K562 (cell line): ENCODE measurements at regions not wholly inside any gene's neighbourhood (a gene's known extent, or its start where the extent isn't known, plus 50 kb on each side); places are given as distances from the start of the nearest gene placed in this dataset.

Experiments
- KLF16 ChIP-seq: IDR thresholded peaks from 2 replicates; pipeline ENCODE4 v1.6.1; 2016; ENCODE audit warnings: antibody characterized with exemption
- MAFG ChIP-seq: fragments of 450-650 bp; conservative IDR thresholded peaks from 2 replicates; pipeline ENCODE4 v1.6.1; 2016; ENCODE audit warnings: missing genetic modification characterization, missing compliant biosample characterization
- MXI1 ChIP-seq: IDR thresholded peaks from 2 replicates; pipeline ENCODE4 v1.6.1; 2011; ENCODE audit warnings: low read depth, mild to moderate bottlenecking, improper control_type of control experiment, low read length
- RAD51 ChIP-seq: fragments of 450-650 bp; IDR thresholded peaks from 2 replicates; pipeline ENCODE4 v1.7.1; 2016; ENCODE audit warnings: low read depth, mild to moderate bottlenecking, borderline replicate concordance
- SIN3A ChIP-seq, 2 experiments: fragments of 150-350 bp in 1 of 2; IDR thresholded peaks; 2 replicates each; pipeline ENCODE4 v1.6.1; 2011 to 2016; ENCODE audit warnings: borderline replicate concordance in 2 of 2, low read depth in 2 of 2, low read length in 2 of 2, mild to moderate bottlenecking in 2 of 2, moderate library complexity in 2 of 2; ENCODE audit not compliant: control insufficient read depth in 1 of 2
- SIX5 ChIP-seq, 2 experiments: IDR thresholded peaks; 2 replicates each; pipeline ENCODE4 v1.6.1; 2011; ENCODE audit warnings: low read length in 2 of 2, borderline replicate concordance in 1 of 2, low read depth in 1 of 2, mild to moderate bottlenecking in 1 of 2, moderate library complexity in 1 of 2; ENCODE audit not compliant: insufficient read depth in 1 of 2
- WHSC1 ChIP-seq: IDR thresholded peaks from one replicate; pipeline ENCODE4 v1.6.1; 2012; ENCODE audit warnings: low read length, control low read depth, inconsistent platforms
- XRCC3 ChIP-seq: fragments of 450-650 bp; IDR thresholded peaks from 2 replicates; pipeline ENCODE4 v1.6.1; 2017; ENCODE audit warnings: mild to moderate bottlenecking, moderate library complexity
- ZBTB1 ChIP-seq: sonication (generic); formaldehyde crosslinking; IDR thresholded peaks from 2 replicates; pipeline ENCODE4 v1.8.1; 2023; ENCODE audit warnings: missing genetic modification reagents, low read depth, mild to moderate bottlenecking, borderline replicate concordance
- ZNF217 ChIP-seq: sonication (generic); formaldehyde crosslinking; IDR thresholded peaks from 2 replicates; pipeline ENCODE4 v1.8.0; 2022; ENCODE audit warnings: mild to moderate bottlenecking, missing genetic modification reagents
- TF ChIP-seq, protein P1 (sequence below): fragments of 250-450 bp; sonication (Bioruptor Pico); IDR thresholded peaks from 2 replicates; pipeline ENCODE4 v1.6.1; 2021; ENCODE audit warnings: mild to moderate bottlenecking
- TF ChIP-seq, protein P2 (sequence below): fragments of 450-650 bp; IDR thresholded peaks from 2 replicates; pipeline ENCODE4 v1.6.1; 2016; ENCODE audit warnings: mild to moderate bottlenecking, moderate library complexity
- TF ChIP-seq, protein P3 (sequence below), 2 experiments: fragments of 200-800 bp in 1 of 2; sonication (Bioruptor generic) in 1 of 2; sonication (generic) in 1 of 2; formaldehyde crosslinking in 1 of 2; IDR thresholded peaks in 1 of 2; conservative IDR thresholded peaks in 1 of 2; 2 replicates each; pipeline versions ENCODE4 v1.5.0 to v1.6.1; 2016 to 2020; ENCODE audit warnings: missing compliant biosample characterization in 1 of 2, missing genetic modification characterization in 1 of 2, missing genetic modification reagents in 1 of 2

DNA sequence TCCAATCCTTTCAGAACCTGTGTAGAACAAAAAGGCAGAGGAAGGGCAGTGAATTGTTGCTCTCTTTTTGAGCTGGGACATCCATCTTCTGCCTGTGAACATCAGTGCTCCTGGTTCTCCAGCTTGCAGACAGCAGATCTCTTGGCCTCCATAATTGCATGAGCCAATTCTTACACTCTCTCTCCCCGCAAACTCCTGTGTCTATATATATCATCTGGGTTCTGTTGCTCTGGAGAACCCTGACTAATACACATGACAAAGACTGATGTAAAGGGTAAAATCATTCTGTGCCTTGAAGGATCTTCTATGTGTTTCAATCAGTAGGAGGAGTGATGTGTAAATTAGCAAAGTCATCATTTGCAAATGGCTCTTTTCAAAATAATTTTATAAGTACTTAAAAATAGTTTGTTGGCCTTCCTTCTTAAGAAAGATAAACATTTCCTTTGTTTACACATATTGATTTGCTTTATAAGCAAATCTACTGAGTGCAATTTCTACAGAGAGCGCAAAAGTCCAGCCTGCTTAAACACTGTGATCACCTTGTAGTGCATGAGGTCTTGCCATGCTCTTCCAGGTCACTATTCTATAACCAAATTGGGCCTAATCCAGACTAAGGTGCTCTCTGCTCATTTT lies 154.9 kb upstream of the ANKRD28 start (continued):
- TF ChIP-seq MAFG: peak; percentile 43; the same call in 1 of the 2 replicates
- no peak for TF ChIP-seq XRCC3
- TF ChIP-seq ZNF217 (CRISPR knock-in tag): no peak
- no peak for TF ChIP-seq MXI1
- no peak for TF ChIP-seq KLF16
- TF ChIP-seq, protein P1, sequence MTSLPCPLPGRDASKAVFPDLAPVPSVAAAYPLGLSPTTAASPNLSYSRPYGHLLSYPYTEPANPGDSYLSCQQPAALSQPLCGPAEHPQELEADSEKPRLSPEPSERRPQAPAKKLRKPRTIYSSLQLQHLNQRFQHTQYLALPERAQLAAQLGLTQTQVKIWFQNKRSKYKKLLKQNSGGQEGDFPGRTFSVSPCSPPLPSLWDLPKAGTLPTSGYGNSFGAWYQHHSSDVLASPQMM (CRISPR knock-in tag): no peak
- TF ChIP-seq WHSC1: no peak
- TF ChIP-seq, protein P2, sequence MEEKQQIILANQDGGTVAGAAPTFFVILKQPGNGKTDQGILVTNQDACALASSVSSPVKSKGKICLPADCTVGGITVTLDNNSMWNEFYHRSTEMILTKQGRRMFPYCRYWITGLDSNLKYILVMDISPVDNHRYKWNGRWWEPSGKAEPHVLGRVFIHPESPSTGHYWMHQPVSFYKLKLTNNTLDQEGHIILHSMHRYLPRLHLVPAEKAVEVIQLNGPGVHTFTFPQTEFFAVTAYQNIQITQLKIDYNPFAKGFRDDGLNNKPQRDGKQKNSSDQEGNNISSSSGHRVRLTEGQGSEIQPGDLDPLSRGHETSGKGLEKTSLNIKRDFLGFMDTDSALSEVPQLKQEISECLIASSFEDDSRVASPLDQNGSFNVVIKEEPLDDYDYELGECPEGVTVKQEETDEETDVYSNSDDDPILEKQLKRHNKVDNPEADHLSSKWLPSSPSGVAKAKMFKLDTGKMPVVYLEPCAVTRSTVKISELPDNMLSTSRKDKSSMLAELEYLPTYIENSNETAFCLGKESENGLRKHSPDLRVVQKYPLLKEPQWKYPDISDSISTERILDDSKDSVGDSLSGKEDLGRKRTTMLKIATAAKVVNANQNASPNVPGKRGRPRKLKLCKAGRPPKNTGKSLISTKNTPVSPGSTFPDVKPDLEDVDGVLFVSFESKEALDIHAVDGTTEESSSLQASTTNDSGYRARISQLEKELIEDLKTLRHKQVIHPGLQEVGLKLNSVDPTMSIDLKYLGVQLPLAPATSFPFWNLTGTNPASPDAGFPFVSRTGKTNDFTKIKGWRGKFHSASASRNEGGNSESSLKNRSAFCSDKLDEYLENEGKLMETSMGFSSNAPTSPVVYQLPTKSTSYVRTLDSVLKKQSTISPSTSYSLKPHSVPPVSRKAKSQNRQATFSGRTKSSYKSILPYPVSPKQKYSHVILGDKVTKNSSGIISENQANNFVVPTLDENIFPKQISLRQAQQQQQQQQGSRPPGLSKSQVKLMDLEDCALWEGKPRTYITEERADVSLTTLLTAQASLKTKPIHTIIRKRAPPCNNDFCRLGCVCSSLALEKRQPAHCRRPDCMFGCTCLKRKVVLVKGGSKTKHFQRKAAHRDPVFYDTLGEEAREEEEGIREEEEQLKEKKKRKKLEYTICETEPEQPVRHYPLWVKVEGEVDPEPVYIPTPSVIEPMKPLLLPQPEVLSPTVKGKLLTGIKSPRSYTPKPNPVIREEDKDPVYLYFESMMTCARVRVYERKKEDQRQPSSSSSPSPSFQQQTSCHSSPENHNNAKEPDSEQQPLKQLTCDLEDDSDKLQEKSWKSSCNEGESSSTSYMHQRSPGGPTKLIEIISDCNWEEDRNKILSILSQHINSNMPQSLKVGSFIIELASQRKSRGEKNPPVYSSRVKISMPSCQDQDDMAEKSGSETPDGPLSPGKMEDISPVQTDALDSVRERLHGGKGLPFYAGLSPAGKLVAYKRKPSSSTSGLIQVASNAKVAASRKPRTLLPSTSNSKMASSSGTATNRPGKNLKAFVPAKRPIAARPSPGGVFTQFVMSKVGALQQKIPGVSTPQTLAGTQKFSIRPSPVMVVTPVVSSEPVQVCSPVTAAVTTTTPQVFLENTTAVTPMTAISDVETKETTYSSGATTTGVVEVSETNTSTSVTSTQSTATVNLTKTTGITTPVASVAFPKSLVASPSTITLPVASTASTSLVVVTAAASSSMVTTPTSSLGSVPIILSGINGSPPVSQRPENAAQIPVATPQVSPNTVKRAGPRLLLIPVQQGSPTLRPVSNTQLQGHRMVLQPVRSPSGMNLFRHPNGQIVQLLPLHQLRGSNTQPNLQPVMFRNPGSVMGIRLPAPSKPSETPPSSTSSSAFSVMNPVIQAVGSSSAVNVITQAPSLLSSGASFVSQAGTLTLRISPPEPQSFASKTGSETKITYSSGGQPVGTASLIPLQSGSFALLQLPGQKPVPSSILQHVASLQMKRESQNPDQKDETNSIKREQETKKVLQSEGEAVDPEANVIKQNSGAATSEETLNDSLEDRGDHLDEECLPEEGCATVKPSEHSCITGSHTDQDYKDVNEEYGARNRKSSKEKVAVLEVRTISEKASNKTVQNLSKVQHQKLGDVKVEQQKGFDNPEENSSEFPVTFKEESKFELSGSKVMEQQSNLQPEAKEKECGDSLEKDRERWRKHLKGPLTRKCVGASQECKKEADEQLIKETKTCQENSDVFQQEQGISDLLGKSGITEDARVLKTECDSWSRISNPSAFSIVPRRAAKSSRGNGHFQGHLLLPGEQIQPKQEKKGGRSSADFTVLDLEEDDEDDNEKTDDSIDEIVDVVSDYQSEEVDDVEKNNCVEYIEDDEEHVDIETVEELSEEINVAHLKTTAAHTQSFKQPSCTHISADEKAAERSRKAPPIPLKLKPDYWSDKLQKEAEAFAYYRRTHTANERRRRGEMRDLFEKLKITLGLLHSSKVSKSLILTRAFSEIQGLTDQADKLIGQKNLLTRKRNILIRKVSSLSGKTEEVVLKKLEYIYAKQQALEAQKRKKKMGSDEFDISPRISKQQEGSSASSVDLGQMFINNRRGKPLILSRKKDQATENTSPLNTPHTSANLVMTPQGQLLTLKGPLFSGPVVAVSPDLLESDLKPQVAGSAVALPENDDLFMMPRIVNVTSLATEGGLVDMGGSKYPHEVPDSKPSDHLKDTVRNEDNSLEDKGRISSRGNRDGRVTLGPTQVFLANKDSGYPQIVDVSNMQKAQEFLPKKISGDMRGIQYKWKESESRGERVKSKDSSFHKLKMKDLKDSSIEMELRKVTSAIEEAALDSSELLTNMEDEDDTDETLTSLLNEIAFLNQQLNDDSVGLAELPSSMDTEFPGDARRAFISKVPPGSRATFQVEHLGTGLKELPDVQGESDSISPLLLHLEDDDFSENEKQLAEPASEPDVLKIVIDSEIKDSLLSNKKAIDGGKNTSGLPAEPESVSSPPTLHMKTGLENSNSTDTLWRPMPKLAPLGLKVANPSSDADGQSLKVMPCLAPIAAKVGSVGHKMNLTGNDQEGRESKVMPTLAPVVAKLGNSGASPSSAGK: no peak
- TF ChIP-seq ZBTB1 (CRISPR knock-in tag): no peak
- TF ChIP-seq SIX5 (IDR thresholded peaks at IDR 0.05; ENCODE audit: borderline replicate concordance in 1 of 2, insufficient read depth in 1 of 2, low read depth in 1 of 2, low read length in 2 of 2): no peak
- no peak for TF ChIP-seq SIN3A (IDR thresholded peaks at IDR 0.05; ENCODE audit: borderline replicate concordance in 2 of 2, control insufficient read depth in 1 of 2, low read depth in 2 of 2, low read length in 2 of 2)
- TF ChIP-seq, protein P3, sequence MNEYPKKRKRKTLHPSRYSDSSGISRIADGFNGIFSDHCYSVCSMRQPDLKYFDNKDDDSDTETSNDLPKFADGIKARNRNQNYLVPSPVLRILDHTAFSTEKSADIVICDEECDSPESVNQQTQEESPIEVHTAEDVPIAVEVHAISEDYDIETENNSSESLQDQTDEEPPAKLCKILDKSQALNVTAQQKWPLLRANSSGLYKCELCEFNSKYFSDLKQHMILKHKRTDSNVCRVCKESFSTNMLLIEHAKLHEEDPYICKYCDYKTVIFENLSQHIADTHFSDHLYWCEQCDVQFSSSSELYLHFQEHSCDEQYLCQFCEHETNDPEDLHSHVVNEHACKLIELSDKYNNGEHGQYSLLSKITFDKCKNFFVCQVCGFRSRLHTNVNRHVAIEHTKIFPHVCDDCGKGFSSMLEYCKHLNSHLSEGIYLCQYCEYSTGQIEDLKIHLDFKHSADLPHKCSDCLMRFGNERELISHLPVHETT (CRISPR knock-in tag; conservative IDR thresholded peaks at IDR 0.05 in 1 of 2, IDR thresholded peaks at IDR 0.05 in 1 of 2): no peak
- TF ChIP-seq RAD51: no peak
